HPDE6-E6E7 (cell line): ENCODE measurements at regions not wholly inside any gene's neighbourhood (a gene's known extent, or its start where the extent isn't known, plus 50 kb on each side); places are given as distances from the start of the nearest gene placed in this dataset.

Experiments
- DNase-seq: peaks from one replicate; pipeline ENCODE4 v3.0.0; 2011; ENCODE audit warnings: missing footprints; ENCODE audit errors: extremely low spot score

- no peak for DNase-seq
Measured at GRCh38 chr2:200137271-200137670, 169.2 kb upstream of the SPATS2L start.

GRCh38 chr2:200137691-200138090 is 168.8 kb upstream of the SPATS2L start:
- DNase-seq: no peak

- DNase-seq: no peak
Measured at GRCh38 chr2:200138391-200139124, 167.9 kb upstream of the SPATS2L start.

- DNase-seq: no peak
Measured at GRCh38 chr2:200144571-200144970, 161.9 kb upstream of the SPATS2L start.

GRCh38 chr2:200146501-200146900 is 160.0 kb upstream of the SPATS2L start:
- DNase-seq: no peak

- DNase-seq: no peak
Measured at GRCh38 chr2:200147371-200147770, 159.1 kb upstream of the SPATS2L start.

GRCh38 chr2:200148366-200148765 is 158.1 kb upstream of the SPATS2L start:
- DNase-seq: no peak

- no peak for DNase-seq
Measured at GRCh38 chr2:200150411-200151086, 155.9 kb upstream of the SPATS2L start.

GRCh38 chr2:200155652-200156051 is 150.8 kb upstream of the SPATS2L start:
- no peak for DNase-seq

GRCh38 chr2:200156166-200156835 is 150.2 kb upstream of the SPATS2L start:
- DNase-seq: peak; percentile 64

- DNase-seq: no peak
Measured at GRCh38 chr2:200158647-200159356, 147.7 kb upstream of the SPATS2L start.

- DNase-seq: no peak
Measured at GRCh38 chr2:200159357-200159707, 147.2 kb upstream of the SPATS2L start.

- DNase-seq: no peak
Measured at GRCh38 chr2:200159829-200160781, 146.4 kb upstream of the SPATS2L start.

GRCh38 chr2:200161458-200161857 is 145.0 kb upstream of the SPATS2L start:
- no peak for DNase-seq

- no peak for DNase-seq
Measured at GRCh38 chr2:200165687-200166086, 140.8 kb upstream of the SPATS2L start.

GRCh38 chr2:200168641-200169555 is 137.6 kb upstream of the SPATS2L start:
- DNase-seq: no peak

- no peak for DNase-seq
Measured at GRCh38 chr2:200170221-200170620, 136.3 kb upstream of the SPATS2L start.

- DNase-seq: no peak
Measured at GRCh38 chr2:200171731-200172482, 134.6 kb upstream of the SPATS2L start.

- DNase-seq: no peak
Measured at GRCh38 chr2:200172521-200172920, 134.0 kb upstream of the SPATS2L start.
